IPS-18c (cell line): ENCODE measurements at regions not wholly inside any gene's neighbourhood (a gene's known extent, or its start where the extent isn't known, plus 50 kb on each side); places are given as distances from the start of the nearest gene placed in this dataset.
"Not testable (repeated sequence)": the region's sequence is repeated elsewhere in the genome, so short reads cannot be mapped to it uniquely, and the experiment has no call there.

ENCODE experiments used
- H3K4me3 ChIP-seq: 2 replicates; pipeline ENCODE4 v1.7.0; 2013; ENCODE audit warnings: low read depth, mild to moderate bottlenecking, low read length, moderate library complexity; ENCODE audit not compliant: insufficient read depth
- H3K9me3 ChIP-seq: one replicate; pipeline ENCODE4 v1.6.1; 2013; ENCODE audit warnings: mild to moderate bottlenecking, low read length, moderate library complexity; ENCODE audit not compliant: control insufficient read depth, insufficient read depth

DNA sequence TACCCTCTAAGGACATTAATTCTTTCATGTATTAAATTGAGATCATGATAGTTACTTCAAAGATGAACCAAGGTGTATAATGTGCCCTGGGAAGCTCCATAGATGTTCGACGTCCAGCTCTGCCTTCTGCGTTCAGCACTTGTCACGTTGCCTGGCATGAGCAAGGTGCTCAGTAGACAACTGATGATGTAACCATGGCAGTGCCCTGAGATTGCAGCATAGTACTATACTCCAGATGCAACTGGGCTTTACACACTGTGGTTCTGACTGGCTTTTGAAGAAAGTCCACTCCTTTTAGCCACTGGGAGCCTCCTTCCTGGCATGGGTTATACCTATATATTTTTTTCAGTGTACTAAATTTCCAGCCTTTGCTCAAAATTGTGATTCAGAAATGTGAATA lies 355.8 kb upstream of the SORCS1 start:
- no peak overlapping the region for H3K4me3 ChIP-seq
- H3K9me3 ChIP-seq = no peaks in the 10 kb centered on the region

DNA sequence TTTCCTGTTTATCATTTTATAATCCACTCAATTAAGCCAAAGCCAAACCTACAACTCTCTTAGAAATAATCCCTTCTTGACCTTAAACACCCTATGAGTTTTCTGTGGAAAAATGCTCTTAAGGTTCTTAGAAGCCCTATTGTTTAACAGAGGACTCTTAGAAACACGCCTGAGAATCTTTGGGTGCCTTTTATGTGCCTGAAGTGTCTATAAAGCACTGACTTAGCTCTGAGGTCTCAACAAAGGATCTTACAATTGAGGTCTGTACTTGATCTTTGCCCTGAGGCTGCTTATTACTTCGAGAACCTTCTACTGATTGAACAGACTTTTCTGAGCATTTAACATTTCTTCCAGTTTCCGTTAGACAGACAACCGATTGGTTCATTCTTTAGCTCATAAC lies 353.3 kb upstream of the SORCS1 start:
- H3K9me3 ChIP-seq = no peaks in the 10 kb centered on the region
- H3K4me3 ChIP-seq = no peak overlapping the region

GRCh38 chr10:107516349-107516748 lies 351.8 kb upstream of the SORCS1 start:
- Histone ChIP-seq H3K9me3 (no peaks in the 10 kb centered on the region), H3K4me3 (no peak overlapping the region)

DNA sequence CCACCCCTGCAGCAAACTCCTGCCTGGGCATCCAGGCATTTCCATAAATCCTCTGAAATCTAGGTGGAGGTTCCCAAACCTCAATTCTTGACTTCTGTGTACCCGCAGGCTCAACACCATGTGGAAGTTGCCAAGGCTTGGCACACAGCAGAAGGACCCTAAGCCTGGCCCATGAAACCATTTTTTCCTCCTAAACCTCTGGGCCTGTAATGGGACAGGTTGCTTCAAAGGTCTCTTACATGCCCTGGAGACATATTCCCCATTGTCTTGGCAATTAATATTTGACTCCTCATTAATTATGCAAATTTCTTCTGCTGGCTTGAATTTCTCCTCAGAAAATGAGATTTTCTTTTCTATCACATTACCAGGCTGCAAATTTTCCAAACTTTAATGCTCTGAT lies 339.5 kb upstream of the SORCS1 start:
- H3K4me3 ChIP-seq, H3K9me3 ChIP-seq: not testable (repeated sequence)

- Histone ChIP-seq H3K4me3 (no peak overlapping the region), H3K9me3 (peaks cover 8% of the 10 kb centered on the region)
These were observed 337.9 kb upstream of the SORCS1 start for GRCh38 chr10:107502229-107502985.

- Histone ChIP-seq H3K4me3 (no peak overlapping the region), H3K9me3 (peaks cover 6% of the 10 kb centered on the region)
These were observed 334.5 kb upstream of the SORCS1 start for GRCh38 chr10:107498983-107499382.

- no peak overlapping the region for H3K4me3 ChIP-seq
- no peaks in the 10 kb centered on the region for H3K9me3 ChIP-seq
These were observed 332.5 kb upstream of the SORCS1 start for GRCh38 chr10:107497024-107497423.

GRCh38 chr10:107496594-107496993 lies 332.1 kb upstream of the SORCS1 start:
- Histone ChIP-seq H3K4me3 (no peak overlapping the region), H3K9me3 (no peaks in the 10 kb centered on the region)

GRCh38 chr10:107492389-107492788 lies 327.9 kb upstream of the SORCS1 start:
- Histone ChIP-seq H3K4me3 (no peak overlapping the region), H3K9me3 (no peaks in the 10 kb centered on the region)

DNA sequence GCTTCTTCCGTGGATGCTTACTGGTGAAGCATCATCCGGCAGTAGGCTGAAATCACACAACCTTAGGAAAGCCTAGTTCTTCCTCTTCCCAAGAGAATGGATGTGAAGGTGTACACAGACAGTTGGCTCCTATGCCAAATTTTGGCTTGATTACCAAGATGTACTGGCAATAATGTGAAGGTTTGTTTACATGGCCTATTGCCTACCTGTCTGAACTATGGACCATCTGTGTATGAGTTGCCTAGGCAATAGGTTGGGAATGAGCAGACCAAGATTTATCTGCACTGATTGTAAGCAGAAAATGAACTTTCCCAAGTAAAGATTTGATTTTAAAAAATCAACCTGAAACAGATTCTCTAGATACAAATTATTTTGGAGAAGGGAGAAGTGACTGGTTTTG lies 325.9 kb upstream of the SORCS1 start:
- H3K4me3 ChIP-seq = no peak overlapping the region
- H3K9me3 ChIP-seq = no peaks in the 10 kb centered on the region

DNA sequence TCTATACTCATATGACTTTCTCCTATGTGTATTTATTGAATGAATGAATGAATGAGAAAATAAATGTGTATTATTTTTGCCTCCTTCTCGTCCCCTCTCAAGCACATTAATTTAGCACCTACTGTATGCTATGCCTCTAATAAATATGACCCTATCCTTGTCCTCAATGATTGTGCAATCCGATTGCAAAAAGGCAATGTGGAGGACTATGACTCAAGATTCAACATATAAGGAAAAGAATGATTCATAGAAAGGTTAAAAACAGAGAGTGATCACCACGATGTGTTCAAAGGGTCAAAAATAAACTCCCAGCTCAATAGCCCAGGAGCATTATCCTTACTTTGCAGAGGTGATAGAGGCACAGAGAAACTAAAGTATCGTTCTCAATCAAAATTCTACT lies 322.8 kb upstream of the SORCS1 start:
- Histone ChIP-seq H3K9me3 (no peaks in the 10 kb centered on the region), H3K4me3 (no peak overlapping the region)

DNA sequence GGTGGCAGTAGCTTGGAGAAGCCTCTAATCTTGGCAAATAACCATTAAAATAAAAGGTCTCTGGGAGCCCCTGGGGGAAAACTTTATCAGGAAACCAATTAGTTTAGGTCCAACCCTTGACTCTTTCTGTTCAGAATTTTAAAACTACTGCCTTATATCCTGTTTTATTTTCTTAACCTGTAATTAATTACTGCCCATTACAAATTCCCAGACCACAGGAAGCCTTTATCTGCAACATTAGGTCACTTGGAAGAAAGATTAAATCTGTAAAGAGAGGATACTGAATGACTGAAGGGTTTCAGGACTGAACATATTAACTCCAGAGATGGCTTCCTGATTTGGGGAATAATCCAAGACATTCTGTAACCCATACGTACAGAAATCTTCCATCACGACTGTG lies 320.5 kb upstream of the SORCS1 start:
- Histone ChIP-seq H3K9me3 (no peaks in the 10 kb centered on the region), H3K4me3 (no peak overlapping the region)

- Histone ChIP-seq H3K9me3 (peaks cover 2% of the 10 kb centered on the region), H3K4me3 (no peak overlapping the region)
These were observed 317.4 kb upstream of the SORCS1 start for GRCh38 chr10:107481881-107482280.

- no peak overlapping the region for H3K4me3 ChIP-seq
- H3K9me3 ChIP-seq = peaks cover 2% of the 10 kb centered on the region
These were observed 316.7 kb upstream of the SORCS1 start for GRCh38 chr10:107481224-107481623.

- peaks cover 2% of the 10 kb centered on the region for H3K9me3 ChIP-seq
- H3K4me3 ChIP-seq = no peak overlapping the region
These were observed 316.3 kb upstream of the SORCS1 start for GRCh38 chr10:107480781-107481180.

- peaks cover 2% of the 10 kb centered on the region for H3K9me3 ChIP-seq
- H3K4me3 ChIP-seq = no peak overlapping the region
These were observed 312.8 kb upstream of the SORCS1 start for GRCh38 chr10:107477266-107477665.

DNA sequence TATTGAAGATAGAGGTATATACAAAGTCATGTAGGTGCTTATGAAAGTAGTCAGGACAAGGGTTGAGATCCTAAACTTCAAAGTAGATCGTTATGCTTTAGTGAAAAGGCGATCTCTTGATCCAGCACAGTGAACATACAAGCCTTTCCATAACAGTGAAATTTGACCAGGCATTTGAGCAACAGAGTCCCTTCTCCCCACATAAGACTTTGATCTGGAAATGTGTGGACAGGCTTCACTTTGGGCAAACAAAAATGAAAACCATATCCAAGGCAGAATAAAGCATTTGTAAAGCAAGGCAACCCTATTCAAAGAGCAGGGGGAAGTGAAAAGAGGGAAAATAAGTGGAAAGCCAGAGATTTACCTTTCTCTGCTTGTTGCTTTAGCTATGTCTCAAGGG lies 311.9 kb upstream of the SORCS1 start:
- Histone ChIP-seq H3K4me3 (no peak overlapping the region), H3K9me3 (peaks cover 2% of the 10 kb centered on the region)

GRCh38 chr10:107474650-107475049 lies 310.1 kb upstream of the SORCS1 start:
- Histone ChIP-seq H3K9me3 (peaks cover 2% of the 10 kb centered on the region), H3K4me3 (no peak overlapping the region)

GRCh38 chr10:107473225-107473624 lies 308.7 kb upstream of the SORCS1 start:
- Histone ChIP-seq H3K4me3 (no peak overlapping the region), H3K9me3 (no peaks in the 10 kb centered on the region)
